WERI-Rb-1 (cell line): ENCODE measurements at regions not wholly inside any gene's neighbourhood (a gene's known extent, or its start where the extent isn't known, plus 50 kb on each side); places are given as distances from the start of the nearest gene placed in this dataset.

Experiments used
- DNase-seq: peaks from one replicate; pipeline ENCODE4 v3.0.0-alpha.2; 2020
- H3K27ac ChIP-seq: fragments of 250-450 bp; sonication (Bioruptor Pico); 2 replicates; pipeline ENCODE4 v1.5.1; 2020; ENCODE audit warnings: mild to moderate bottlenecking, moderate library complexity
- H3K27me3 ChIP-seq: fragments of 250-450 bp; sonication (Bioruptor Pico); 2 replicates; pipeline ENCODE4 v1.5.1; 2021; ENCODE audit warnings: mild to moderate bottlenecking, low read depth, moderate library complexity; ENCODE audit not compliant: insufficient read depth, severe bottlenecking
- H3K36me3 ChIP-seq: fragments of 250-450 bp; sonication (Bioruptor Pico); 2 replicates; pipeline ENCODE4 v1.5.1; 2020; ENCODE audit warnings: mild to moderate bottlenecking, moderate library complexity
- H3K4me3 ChIP-seq: 2 replicates; pipeline ENCODE4 v1.5.1; 2011; ENCODE audit warnings: low read depth, mild to moderate bottlenecking, control low read depth, low read length
- H3K9me3 ChIP-seq: fragments of 250-450 bp; sonication (Bioruptor Pico); 2 replicates; pipeline ENCODE4 v1.5.1; 2021; ENCODE audit warnings: mild to moderate bottlenecking, moderate library complexity; ENCODE audit not compliant: severe bottlenecking
- CTCF ChIP-seq: IDR thresholded peaks from 2 replicates; pipeline ENCODE4 v1.5.1; 2011; ENCODE audit warnings: low read depth, mild to moderate bottlenecking, control low read depth, inconsistent platforms, low read length

GRCh38 chr4:136032391-136032790 is 1499.9 kb downstream of the PCDH18 start:
- TF ChIP-seq CTCF: no peak
- H3K27ac ChIP-seq: no peak overlapping the region
- no peaks in the 10 kb centered on the region for H3K9me3 ChIP-seq
- H3K27me3 ChIP-seq: no peaks in the 10 kb centered on the region
- H3K36me3 ChIP-seq: no peaks in the 10 kb centered on the region
- no peak for DNase-seq
- H3K4me3 ChIP-seq: no peak overlapping the region

- TF ChIP-seq CTCF: no peak
- DNase-seq: no peak
- H3K27me3 ChIP-seq: no peaks in the 10 kb centered on the region
- no peaks in the 10 kb centered on the region for H3K9me3 ChIP-seq
- no peak overlapping the region for H3K27ac ChIP-seq
- no peaks in the 10 kb centered on the region for H3K36me3 ChIP-seq
- no peak overlapping the region for H3K4me3 ChIP-seq
Observed at GRCh38 chr4:136025540-136025939, 1506.8 kb downstream of the PCDH18 start.

GRCh38 chr4:136017556-136017955 is 1514.7 kb downstream of the PCDH18 start:
- no peaks in the 10 kb centered on the region for H3K36me3 ChIP-seq
- no peak overlapping the region for H3K27ac ChIP-seq
- no peak for DNase-seq
- H3K4me3 ChIP-seq: no peak overlapping the region
- H3K27me3 ChIP-seq: no peaks in the 10 kb centered on the region
- no peaks in the 10 kb centered on the region for H3K9me3 ChIP-seq
- no peak for TF ChIP-seq CTCF

GRCh38 chr4:136012220-136012619 is 1520.1 kb downstream of the PCDH18 start:
- Histone ChIP-seq H3K27me3 (no peaks in the 10 kb centered on the region), H3K36me3 (no peaks in the 10 kb centered on the region), H3K9me3 (peaks cover 4% of the 10 kb centered on the region), H3K4me3 (no peak overlapping the region), H3K27ac (no peak overlapping the region)
- no peak for DNase-seq
- TF ChIP-seq CTCF: no peak

GRCh38 chr4:136009258-136009832 is 1522.9 kb downstream of the PCDH18 start:
- no peak for DNase-seq
- H3K27ac ChIP-seq: no peak overlapping the region
- TF ChIP-seq CTCF: no peak
- H3K9me3 ChIP-seq: peaks cover 4% of the 10 kb centered on the region
- no peaks in the 10 kb centered on the region for H3K27me3 ChIP-seq
- H3K4me3 ChIP-seq: no peak overlapping the region
- no peaks in the 10 kb centered on the region for H3K36me3 ChIP-seq

GRCh38 chr4:136007991-136008390 is 1524.3 kb downstream of the PCDH18 start:
- H3K36me3 ChIP-seq: no peaks in the 10 kb centered on the region
- H3K27me3 ChIP-seq: no peaks in the 10 kb centered on the region
- TF ChIP-seq CTCF: no peak
- no peak overlapping the region for H3K27ac ChIP-seq
- H3K4me3 ChIP-seq: no peak overlapping the region
- H3K9me3 ChIP-seq: peaks cover 4% of the 10 kb centered on the region
- no peak for DNase-seq
